ENCODE measurements at regions not wholly inside any gene's neighbourhood (a gene's known extent, or its start where the extent isn't known, plus 50 kb on each side); places are given as distances from the start of the nearest gene placed in this dataset.
"Not testable (repeated sequence)": the region's sequence is repeated elsewhere in the genome, so short reads cannot be mapped to it uniquely, and the experiment has no call there.

- not testable (repeated sequence) for DNase-seq; H3K27me3 Mint-ChIP-seq; H3K4me3 Mint-ChIP-seq; ATAC-seq (ENCODE audit: low read depth in 2 of 2); H3K4me1 Mint-ChIP-seq; H3K27ac Mint-ChIP-seq; H3K9me3 Mint-ChIP-seq; H3K36me3 Mint-ChIP-seq
These were observed 2885.9 kb downstream of the RPIA start for GRCh38 chr2:91577406-91577805.

- not testable (repeated sequence) for H3K36me3 Mint-ChIP-seq; H3K27me3 Mint-ChIP-seq; H3K9me3 Mint-ChIP-seq; H3K4me3 Mint-ChIP-seq; H3K4me1 Mint-ChIP-seq; DNase-seq; ATAC-seq (ENCODE audit: low read depth in 2 of 2); H3K27ac Mint-ChIP-seq
These were observed 2887.2 kb downstream of the RPIA start for GRCh38 chr2:91578678-91579077.

- Mint-ChIP-seq H3K9me3 (peaks cover 0 to 15% (median 2%) of the 10 kb centered on the region in 7 donors), H3K27me3 (peaks cover 0 to 12% (median 0%) of the 10 kb centered on the region in 3 donors)
- not testable (repeated sequence) for H3K36me3 Mint-ChIP-seq; DNase-seq; H3K4me1 Mint-ChIP-seq; ATAC-seq (ENCODE audit: low read depth in 2 of 2); H3K4me3 Mint-ChIP-seq; H3K27ac Mint-ChIP-seq
These were observed 2888.1 kb downstream of the RPIA start for GRCh38 chr2:91579555-91579954.

- not testable (repeated sequence) for H3K4me1 Mint-ChIP-seq; H3K36me3 Mint-ChIP-seq; ATAC-seq (ENCODE audit: low read depth in 2 of 2); DNase-seq; H3K27ac Mint-ChIP-seq; H3K4me3 Mint-ChIP-seq
- H3K27me3 Mint-ChIP-seq: peaks cover 0 to 13% (median 0%) of the 10 kb centered on the region in 3 donors
- peaks cover 0 to 17% (median 2%) of the 10 kb centered on the region in 7 donors for H3K9me3 Mint-ChIP-seq
These were observed 2888.6 kb downstream of the RPIA start for GRCh38 chr2:91580043-91580442.

GRCh38 chr2:91587098-91587497 lies 2895.6 kb downstream of the RPIA start:
- H3K27ac Mint-ChIP-seq; H3K4me1 Mint-ChIP-seq; H3K4me3 Mint-ChIP-seq; DNase-seq; ATAC-seq (ENCODE audit: low read depth in 2 of 2): not testable (repeated sequence)
- peaks cover 0 to 13% of the 10 kb centered on the region in 2 donors for H3K36me3 Mint-ChIP-seq
- H3K27me3 Mint-ChIP-seq: peaks cover 8 to 30% (median 16%) of the 10 kb centered on the region in 3 donors
- H3K9me3 Mint-ChIP-seq: peaks cover 2 to 20% (median 12%) of the 10 kb centered on the region in 7 donors

GRCh38 chr2:91587908-91588535 lies 2896.5 kb downstream of the RPIA start:
- ATAC-seq (ENCODE audit: low read depth in 2 of 2); DNase-seq; H3K4me1 Mint-ChIP-seq; H3K27ac Mint-ChIP-seq: not testable (repeated sequence)
- Mint-ChIP-seq H3K4me3 (peak overlapping the region in 1 of 8 donors; percentile 17), H3K36me3 (peaks cover 0 to 13% of the 10 kb centered on the region in 2 donors), H3K27me3 (peaks cover 8 to 37% (median 22%) of the 10 kb centered on the region in 3 donors), H3K9me3 (peaks cover 4 to 15% (median 13%) of the 10 kb centered on the region in 7 donors)

- peaks cover 2 to 15% (median 13%) of the 10 kb centered on the region in 7 donors for H3K9me3 Mint-ChIP-seq
- H3K27ac Mint-ChIP-seq; H3K4me3 Mint-ChIP-seq; H3K4me1 Mint-ChIP-seq; DNase-seq; ATAC-seq (ENCODE audit: low read depth in 2 of 2): not testable (repeated sequence)
- H3K27me3 Mint-ChIP-seq: peaks cover 8 to 39% (median 22%) of the 10 kb centered on the region in 3 donors
- H3K36me3 Mint-ChIP-seq: peaks cover 0 to 13% of the 10 kb centered on the region in 2 donors
These were observed 2897.3 kb downstream of the RPIA start for GRCh38 chr2:91588782-91589223.

- H3K4me3 Mint-ChIP-seq: peak overlapping the region in 3 of 8 donors; percentile 1 to 17 (median 8)
These were observed 2898.2 kb downstream of the RPIA start for GRCh38 chr2:91589454-91590328.

GRCh38 chr2:91590381-91590780 lies 2898.9 kb downstream of the RPIA start:
- Mint-ChIP-seq H3K36me3 (peaks cover 0 to 13% of the 10 kb centered on the region in 2 donors), H3K9me3 (peaks cover 0 to 13% (median 4%) of the 10 kb centered on the region in 7 donors), H3K27me3 (peaks cover 8 to 31% (median 22%) of the 10 kb centered on the region in 3 donors)
- not testable (repeated sequence) for H3K27ac Mint-ChIP-seq; H3K4me1 Mint-ChIP-seq; DNase-seq; ATAC-seq (ENCODE audit: low read depth in 2 of 2); H3K4me3 Mint-ChIP-seq

More at GRCh38 chr2:91589454-91590328, 2898.2 kb downstream of the RPIA start:
- not testable (repeated sequence) for H3K27ac Mint-ChIP-seq; ATAC-seq (ENCODE audit: low read depth in 2 of 2); DNase-seq; H3K4me1 Mint-ChIP-seq
- peaks cover 8 to 31% (median 22%) of the 10 kb centered on the region in 3 donors for H3K27me3 Mint-ChIP-seq
- peaks cover 0 to 13% of the 10 kb centered on the region in 2 donors for H3K36me3 Mint-ChIP-seq
- peaks cover 2 to 15% (median 8%) of the 10 kb centered on the region in 7 donors for H3K9me3 Mint-ChIP-seq

GRCh38 chr2:91591066-91591465 lies 2899.6 kb downstream of the RPIA start:
- not testable (repeated sequence) for ATAC-seq (ENCODE audit: low read depth in 2 of 2); H3K4me1 Mint-ChIP-seq; DNase-seq; H3K4me3 Mint-ChIP-seq; H3K27ac Mint-ChIP-seq
- peaks cover 0 to 13% (median 4%) of the 10 kb centered on the region in 7 donors for H3K9me3 Mint-ChIP-seq
- peaks cover 0 to 13% of the 10 kb centered on the region in 2 donors for H3K36me3 Mint-ChIP-seq
- peaks cover 8 to 31% (median 22%) of the 10 kb centered on the region in 3 donors for H3K27me3 Mint-ChIP-seq

GRCh38 chr2:91597436-91597835 lies 2906.0 kb downstream of the RPIA start:
- not testable (repeated sequence) for DNase-seq; H3K4me1 Mint-ChIP-seq; ATAC-seq (ENCODE audit: low read depth in 2 of 2); H3K27ac Mint-ChIP-seq; H3K4me3 Mint-ChIP-seq; H3K36me3 Mint-ChIP-seq; H3K9me3 Mint-ChIP-seq
- H3K27me3 Mint-ChIP-seq: peaks cover 0 to 26% (median 3%) of the 10 kb centered on the region in 3 donors

GRCh38 chr2:91598519-91598918 lies 2907.0 kb downstream of the RPIA start:
- not testable (repeated sequence) for DNase-seq, H3K4me3 Mint-ChIP-seq

GRCh38 chr2:91599000-91599399 lies 2907.5 kb downstream of the RPIA start:
- not testable (repeated sequence) for ATAC-seq (ENCODE audit: low read depth in 2 of 2); DNase-seq; H3K9me3 Mint-ChIP-seq; H3K27ac Mint-ChIP-seq; H3K4me1 Mint-ChIP-seq; H3K4me3 Mint-ChIP-seq; H3K36me3 Mint-ChIP-seq
- peaks cover 0 to 20% (median 0%) of the 10 kb centered on the region in 3 donors for H3K27me3 Mint-ChIP-seq

More at GRCh38 chr2:91598519-91598918, 2907.0 kb downstream of the RPIA start:
- not testable (repeated sequence) for H3K27ac Mint-ChIP-seq; ATAC-seq (ENCODE audit: low read depth in 2 of 2); H3K9me3 Mint-ChIP-seq; H3K36me3 Mint-ChIP-seq; H3K4me1 Mint-ChIP-seq
- H3K27me3 Mint-ChIP-seq: peaks cover 0 to 20% (median 0%) of the 10 kb centered on the region in 3 donors

Data from naive B cell (primary cell).